ENCODE measurements at regions not wholly inside any gene's neighbourhood (a gene's known extent, or its start where the extent isn't known, plus 50 kb on each side); places are given as distances from the start of the nearest gene placed in this dataset.

DNA sequence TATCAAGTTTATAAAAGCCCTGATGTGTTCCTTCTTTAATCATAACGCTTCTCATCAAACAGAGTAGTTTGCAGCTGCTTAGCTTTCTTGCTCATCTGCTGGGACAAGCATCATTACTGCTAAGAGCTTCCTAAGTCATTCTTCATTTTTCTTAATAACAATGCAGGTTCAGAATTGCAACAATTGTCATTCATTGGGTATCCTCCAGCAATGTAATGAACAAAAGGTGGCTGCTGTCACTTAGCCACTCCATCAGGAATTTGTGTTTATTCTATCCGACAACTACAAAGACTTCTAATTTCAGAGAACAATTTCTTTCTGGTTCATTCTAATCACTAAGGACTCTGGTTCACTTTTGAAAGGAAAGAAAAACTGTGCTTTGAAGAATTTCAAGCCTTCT, 836.7 kb upstream of the CDH10 start:
- POLR2A ChIA-PET = no interaction called here
- CTCF ChIA-PET = no interaction called here
- peaks cover 11% of the 10 kb centered on the region for H3K9me3 Mint-ChIP-seq (ENCODE audit: unreplicated experiment)
- no peaks in the 10 kb centered on the region for H3K4me1 Mint-ChIP-seq (ENCODE audit: low read depth, unreplicated experiment)
- no peaks in the 10 kb centered on the region for H3K36me3 Mint-ChIP-seq (ENCODE audit: insufficient read depth, unreplicated experiment)
- no peaks in the 10 kb centered on the region; the same call in 1 of the 2 replicates for H3K9me3 ChIP-seq
- no peak for DNase-seq
- H3K4me1 ChIP-seq = no peaks in the 10 kb centered on the region
- TF ChIP-seq CTCF (IDR thresholded peaks at IDR 0.05; ENCODE audit: insufficient read depth in 1 of 2, low read depth in 1 of 2, low read length in 1 of 2, severe bottlenecking in 1 of 2, unreplicated experiment in 1 of 2) = no peak
- no peaks in the 10 kb centered on the region for H3K27me3 Mint-ChIP-seq (ENCODE audit: insufficient read depth, unreplicated experiment)
- H3K4me3 Mint-ChIP-seq (ENCODE audit: unreplicated experiment) = no peak overlapping the region
- H3K27me3 ChIP-seq (replicated peaks; ENCODE audit: control insufficient read depth, insufficient read depth, low read length) = no peaks in the 10 kb centered on the region
- intact Hi-C loops (cut with micrococcal nuclease; ENCODE audit: unreplicated experiment) = no loop called here
- H3K4me3 ChIP-seq (ENCODE audit: low read depth, low read length) = no peak overlapping the region
- H3K36me3 ChIP-seq (ENCODE audit: control insufficient read depth, insufficient read depth, low read length) = no peaks in the 10 kb centered on the region
- BruUV-seq (replicated peaks) = no TSS peak
- H3K27ac Mint-ChIP-seq (ENCODE audit: unreplicated experiment) = no peak overlapping the region

DNA sequence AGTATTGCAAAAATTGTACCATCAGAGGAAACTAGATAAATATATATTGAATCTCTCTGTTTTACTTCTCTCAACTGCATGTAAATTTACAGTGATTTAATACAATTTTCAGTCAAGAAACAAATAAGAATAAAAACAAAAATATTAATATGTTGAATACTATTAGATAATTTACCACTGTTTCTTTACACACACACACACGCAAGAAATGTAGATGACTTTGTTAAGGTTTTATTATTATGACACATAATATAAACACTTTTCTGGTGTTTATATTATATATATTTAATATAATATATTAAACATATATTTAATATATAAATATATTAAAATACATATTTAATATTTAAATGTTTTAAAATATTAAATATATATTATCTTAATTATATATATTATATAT, 814.3 kb upstream of the CDH10 start:
- Mint-ChIP-seq H3K36me3 (ENCODE audit: insufficient read depth, unreplicated experiment) (no peaks in the 10 kb centered on the region), H3K9me3 (ENCODE audit: unreplicated experiment) (no peaks in the 10 kb centered on the region), H3K27me3 (ENCODE audit: insufficient read depth, unreplicated experiment) (peaks cover 2% of the 10 kb centered on the region), H3K27ac (ENCODE audit: unreplicated experiment) (no peak overlapping the region), H3K4me3 (ENCODE audit: unreplicated experiment) (no peak overlapping the region), H3K4me1 (ENCODE audit: low read depth, unreplicated experiment) (no peaks in the 10 kb centered on the region)
- ChIA-PET POLR2A (no interaction called here), CTCF (no interaction called here)
- no peak for DNase-seq
- no peaks in the 10 kb centered on the region for H3K4me1 ChIP-seq
- intact Hi-C loops (cut with micrococcal nuclease; ENCODE audit: unreplicated experiment) = no loop called here
- no peaks in the 10 kb centered on the region for H3K36me3 ChIP-seq (ENCODE audit: control insufficient read depth, insufficient read depth, low read length)
- no peaks in the 10 kb centered on the region for H3K27me3 ChIP-seq (replicated peaks; ENCODE audit: control insufficient read depth, insufficient read depth, low read length)
- H3K9me3 ChIP-seq = no peaks in the 10 kb centered on the region
- no TSS peak for BruUV-seq (replicated peaks)
- no peak overlapping the region for H3K4me3 ChIP-seq (ENCODE audit: low read depth, low read length)
- TF ChIP-seq CTCF (IDR thresholded peaks at IDR 0.05; ENCODE audit: insufficient read depth in 1 of 2, low read depth in 1 of 2, low read length in 1 of 2, severe bottlenecking in 1 of 2, unreplicated experiment in 1 of 2) = no peak

DNA sequence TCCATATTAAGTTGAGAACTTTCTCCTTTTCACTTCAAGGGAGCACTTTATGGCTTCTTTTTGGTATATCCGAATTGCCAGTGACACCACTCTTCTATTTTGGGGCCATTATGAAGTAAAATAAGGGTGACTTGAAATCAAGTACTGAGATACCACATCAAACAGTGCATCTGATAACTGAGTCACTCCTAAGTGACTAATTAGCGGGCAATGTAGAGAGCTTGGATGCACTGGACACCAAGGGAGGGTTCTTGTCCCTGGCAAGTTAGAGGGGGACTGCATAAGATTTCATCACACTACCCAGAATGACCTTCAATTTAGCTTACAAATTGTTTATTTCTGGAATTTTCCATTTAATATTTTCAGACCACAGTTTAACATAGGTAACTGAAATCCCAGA, 813.9 kb upstream of the CDH10 start:
- Mint-ChIP-seq H3K4me1 (ENCODE audit: low read depth, unreplicated experiment) (no peaks in the 10 kb centered on the region), H3K4me3 (ENCODE audit: unreplicated experiment) (no peak overlapping the region), H3K9me3 (ENCODE audit: unreplicated experiment) (no peaks in the 10 kb centered on the region), H3K36me3 (ENCODE audit: insufficient read depth, unreplicated experiment) (no peaks in the 10 kb centered on the region), H3K27ac (ENCODE audit: unreplicated experiment) (no peak overlapping the region), H3K27me3 (ENCODE audit: insufficient read depth, unreplicated experiment) (peaks cover 2% of the 10 kb centered on the region)
- Histone ChIP-seq H3K4me1 (no peaks in the 10 kb centered on the region), H3K27me3 (replicated peaks; ENCODE audit: control insufficient read depth, insufficient read depth, low read length) (no peaks in the 10 kb centered on the region), H3K4me3 (ENCODE audit: low read depth, low read length) (no peak overlapping the region), H3K36me3 (ENCODE audit: control insufficient read depth, insufficient read depth, low read length) (no peaks in the 10 kb centered on the region), H3K9me3 (no peaks in the 10 kb centered on the region)
- intact Hi-C loops (cut with micrococcal nuclease; ENCODE audit: unreplicated experiment) = no loop called here
- no TSS peak for BruUV-seq (replicated peaks)
- POLR2A ChIA-PET = no interaction called here
- CTCF ChIA-PET = no interaction called here
- no peak for DNase-seq
- no peak for TF ChIP-seq CTCF (IDR thresholded peaks at IDR 0.05; ENCODE audit: insufficient read depth in 1 of 2, low read depth in 1 of 2, low read length in 1 of 2, severe bottlenecking in 1 of 2, unreplicated experiment in 1 of 2)
